Liver (tissue), 8 donors: ENCODE measurements at regions not wholly inside any gene's neighbourhood (a gene's known extent, or its start where the extent isn't known, plus 50 kb on each side); places are given as distances from the start of the nearest gene placed in this dataset.

Source experiments
- DNase-seq: peaks from one replicate; pipeline ENCODE4 v3.0.0-alpha.2; 2017; ENCODE audit warnings: low spot score
- H3K27ac ChIP-seq, 2 donors: one replicate each; pipeline ENCODE4 v1.7.0; 2013; ENCODE audit warnings: inconsistent platforms in 2 of 2, low read length in 2 of 2, control low read depth in 1 of 2, low read depth in 1 of 2, mild to moderate bottlenecking in 1 of 2
- H3K27me3 ChIP-seq, 4 donors: one replicate each; pipeline versions ENCODE4 v1.6.1 to v1.7.0; 2013; ENCODE audit warnings: low read length in 3 of 4, inconsistent platforms in 1 of 4, mild to moderate bottlenecking in 1 of 4, moderate library complexity in 1 of 4; ENCODE audit not compliant: control insufficient read depth in 4 of 4, insufficient read depth in 4 of 4
- H3K36me3 ChIP-seq, 4 donors: one replicate each; pipeline versions ENCODE4 v1.6.1 to v1.7.0; 2013; ENCODE audit warnings: low read length in 3 of 4, mild to moderate bottlenecking in 3 of 4, low read depth in 1 of 4, moderate library complexity in 1 of 4; ENCODE audit not compliant: control insufficient read depth in 4 of 4, insufficient read depth in 3 of 4
- H3K4me1 ChIP-seq, 4 donors: one replicate each; pipeline versions ENCODE4 v1.6.1 to v1.7.0; 2013; ENCODE audit warnings: low read length in 3 of 4, mild to moderate bottlenecking in 3 of 4, moderate library complexity in 1 of 4; ENCODE audit not compliant: control insufficient read depth in 4 of 4, insufficient read depth in 4 of 4
- H3K4me3 ChIP-seq, 3 donors: one replicate each; pipeline versions ENCODE4 v1.6.1 to v1.7.0; 2013; ENCODE audit warnings: low read length in 3 of 3, control low read depth in 1 of 3, low read depth in 1 of 3, mild to moderate bottlenecking in 1 of 3
- H3K9ac ChIP-seq, 2 donors: one replicate each; pipeline ENCODE4 v1.7.0; 2013; ENCODE audit warnings: low read length in 2 of 2, mild to moderate bottlenecking in 2 of 2, moderate library complexity in 2 of 2, control low read depth in 1 of 2, low read depth in 1 of 2
- H3K9me3 ChIP-seq, 4 donors: one replicate each; pipeline versions ENCODE4 v1.6.1 to v1.7.0; 2013; ENCODE audit warnings: low read length in 3 of 4; ENCODE audit not compliant: control insufficient read depth in 4 of 4
- CTCF ChIP-seq: fragments of 150-350 bp; IDR thresholded peaks from 2 replicates; pipeline ENCODE4 v1.5.1; 2017; ENCODE audit warnings: improper control_type of control experiment, low read depth, low read length; ENCODE audit not compliant: missing input control
- EGR1 ChIP-seq, 2 donors: IDR thresholded peaks; 2 replicates each; pipeline ENCODE4 v1.6.1; 2016 to 2018; ENCODE audit warnings: antibody characterized with exemption in 2 of 2, low read depth in 2 of 2
- FOXA1 ChIP-seq: IDR thresholded peaks from 2 replicates; pipeline ENCODE4 v1.6.1; 2016; ENCODE audit warnings: antibody characterized with exemption
- FOXA2 ChIP-seq: IDR thresholded peaks from 2 replicates; pipeline ENCODE4 v1.6.1; 2016; ENCODE audit warnings: antibody characterized with exemption
- GABPA ChIP-seq, 2 donors: IDR thresholded peaks in 1 of 2; conservative IDR thresholded peaks in 1 of 2; 2 replicates each; pipeline ENCODE4 v1.6.1; 2016; ENCODE audit warnings: antibody characterized with exemption in 2 of 2, mild to moderate bottlenecking in 1 of 2, moderate library complexity in 1 of 2
- HNF4A ChIP-seq, 2 donors: conservative IDR thresholded peaks; 2 replicates each; pipeline ENCODE4 v1.6.1; 2016; ENCODE audit warnings: antibody characterized with exemption in 2 of 2, mild to moderate bottlenecking in 2 of 2
- HNF4G ChIP-seq: IDR thresholded peaks from 2 replicates; pipeline ENCODE4 v1.6.1; 2016; ENCODE audit warnings: antibody characterized with exemption
- JUND ChIP-seq, 2 donors: IDR thresholded peaks; 2 replicates each; pipeline ENCODE4 v1.6.1; 2016; ENCODE audit warnings: antibody characterized with exemption in 2 of 2
- MAX ChIP-seq: IDR thresholded peaks from 2 replicates; pipeline ENCODE4 v1.6.1; 2016; ENCODE audit warnings: antibody characterized with exemption
- NR2F2 ChIP-seq: IDR thresholded peaks from 2 replicates; pipeline ENCODE4 v1.6.1; 2016; ENCODE audit warnings: antibody characterized with exemption
- RAD21 ChIP-seq, 2 donors: IDR thresholded peaks; 2 replicates each; pipeline ENCODE4 v1.6.1; 2016; ENCODE audit warnings: antibody characterized with exemption in 2 of 2, mild to moderate bottlenecking in 2 of 2
- RXRA ChIP-seq, 2 donors: IDR thresholded peaks; 2 replicates each; pipeline ENCODE4 v1.6.1; 2017 to 2018; ENCODE audit warnings: antibody characterized with exemption in 2 of 2, mild to moderate bottlenecking in 1 of 2
- SP1 ChIP-seq: IDR thresholded peaks from 2 replicates; pipeline ENCODE4 v1.6.1; 2018; ENCODE audit warnings: antibody characterized with exemption, mild to moderate bottlenecking
- TAF1 ChIP-seq: conservative IDR thresholded peaks from 2 replicates; pipeline ENCODE4 v1.6.1; 2016; ENCODE audit warnings: antibody characterized with exemption, mild to moderate bottlenecking
- YY1 ChIP-seq: IDR thresholded peaks from 2 replicates; pipeline ENCODE4 v1.6.1; 2016; ENCODE audit warnings: antibody characterized with exemption, mild to moderate bottlenecking
- ZBTB33 ChIP-seq: IDR thresholded peaks from 2 replicates; pipeline ENCODE4 v1.6.1; 2016; ENCODE audit warnings: antibody characterized with exemption
- WGBS: extraction: QIAGEN DNeasy Blood & Tissue Kit; methylation state at CpG from one replicate; pipeline ENCODE4 v1.1.7; 2013; 5-methylcytosine and 5-hydroxymethylcytosine counted together
- TF ChIP-seq, protein P1 (sequence below): IDR thresholded peaks from 2 replicates; pipeline ENCODE4 v1.6.1; 2016; ENCODE audit warnings: antibody characterized with exemption, mild to moderate bottlenecking
- TF ChIP-seq, protein P2 (sequence below): IDR thresholded peaks from 2 replicates; pipeline ENCODE4 v1.6.1; 2016; ENCODE audit warnings: antibody characterized with exemption
- donor health status: healthy.
- donor health status: healthy.
- donor health status: healthy.
- donor health status: healthy.
- donor health status: healthy.

- H3K27me3 ChIP-seq = no peaks in the 10 kb centered on the region
- H3K4me1 ChIP-seq = peaks cover 0 to 8% (median 3%) of the 10 kb centered on the region in 4 donors
- H3K27ac ChIP-seq = no peak overlapping the region
- TF ChIP-seq FOXA1 (no peak), EGR1 (IDR thresholded peaks at IDR 0.05; ENCODE audit: low read depth in 2 of 2) (no peak), HNF4A (conservative IDR thresholded peaks at IDR 0.05) (no peak), GABPA (IDR thresholded peaks at IDR 0.05 in 1 of 2, conservative IDR thresholded peaks at IDR 0.05 in 1 of 2) (no peak), FOXA2 (no peak), JUND (IDR thresholded peaks at IDR 0.05) (no peak), MAX (no peak), RAD21 (IDR thresholded peaks at IDR 0.05) (no peak), TAF1 (no peak), ZBTB33 (no peak), SP1 (no peak), CTCF (no peak), YY1 (no peak), RXRA (IDR thresholded peaks at IDR 0.05) (no peak), NR2F2 (no peak), HNF4G (no peak)
- TF ChIP-seq, protein P1, sequence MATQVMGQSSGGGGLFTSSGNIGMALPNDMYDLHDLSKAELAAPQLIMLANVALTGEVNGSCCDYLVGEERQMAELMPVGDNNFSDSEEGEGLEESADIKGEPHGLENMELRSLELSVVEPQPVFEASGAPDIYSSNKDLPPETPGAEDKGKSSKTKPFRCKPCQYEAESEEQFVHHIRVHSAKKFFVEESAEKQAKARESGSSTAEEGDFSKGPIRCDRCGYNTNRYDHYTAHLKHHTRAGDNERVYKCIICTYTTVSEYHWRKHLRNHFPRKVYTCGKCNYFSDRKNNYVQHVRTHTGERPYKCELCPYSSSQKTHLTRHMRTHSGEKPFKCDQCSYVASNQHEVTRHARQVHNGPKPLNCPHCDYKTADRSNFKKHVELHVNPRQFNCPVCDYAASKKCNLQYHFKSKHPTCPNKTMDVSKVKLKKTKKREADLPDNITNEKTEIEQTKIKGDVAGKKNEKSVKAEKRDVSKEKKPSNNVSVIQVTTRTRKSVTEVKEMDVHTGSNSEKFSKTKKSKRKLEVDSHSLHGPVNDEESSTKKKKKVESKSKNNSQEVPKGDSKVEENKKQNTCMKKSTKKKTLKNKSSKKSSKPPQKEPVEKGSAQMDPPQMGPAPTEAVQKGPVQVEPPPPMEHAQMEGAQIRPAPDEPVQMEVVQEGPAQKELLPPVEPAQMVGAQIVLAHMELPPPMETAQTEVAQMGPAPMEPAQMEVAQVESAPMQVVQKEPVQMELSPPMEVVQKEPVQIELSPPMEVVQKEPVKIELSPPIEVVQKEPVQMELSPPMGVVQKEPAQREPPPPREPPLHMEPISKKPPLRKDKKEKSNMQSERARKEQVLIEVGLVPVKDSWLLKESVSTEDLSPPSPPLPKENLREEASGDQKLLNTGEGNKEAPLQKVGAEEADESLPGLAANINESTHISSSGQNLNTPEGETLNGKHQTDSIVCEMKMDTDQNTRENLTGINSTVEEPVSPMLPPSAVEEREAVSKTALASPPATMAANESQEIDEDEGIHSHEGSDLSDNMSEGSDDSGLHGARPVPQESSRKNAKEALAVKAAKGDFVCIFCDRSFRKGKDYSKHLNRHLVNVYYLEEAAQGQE = no peak
- TF ChIP-seq, protein P2, sequence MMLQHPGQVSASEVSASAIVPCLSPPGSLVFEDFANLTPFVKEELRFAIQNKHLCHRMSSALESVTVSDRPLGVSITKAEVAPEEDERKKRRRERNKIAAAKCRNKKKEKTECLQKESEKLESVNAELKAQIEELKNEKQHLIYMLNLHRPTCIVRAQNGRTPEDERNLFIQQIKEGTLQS = no peak
- H3K36me3 ChIP-seq = no peaks in the 10 kb centered on the region
- 65% methylated on average over 5 of the region's 5 CpGs for WGBS
- H3K4me3 ChIP-seq = no peak overlapping the region
- H3K9ac ChIP-seq = no peak overlapping the region
- H3K9me3 ChIP-seq = no peaks in the 10 kb centered on the region
- peak; percentile 3 for DNase-seq
Observed at GRCh38 chr10:113452146-113452845, 100.6 kb upstream of the HABP2 start.
